ENCODE measurements at regions not wholly inside any gene's neighbourhood (a gene's known extent, or its start where the extent isn't known, plus 50 kb on each side); places are given as distances from the start of the nearest gene placed in this dataset.
"Not testable (repeated sequence)": the region's sequence is repeated elsewhere in the genome, so short reads cannot be mapped to it uniquely, and the experiment has no call there.

- no peak for DNase-seq
These were observed 222.1 kb upstream of the FAM3C start for GRCh38 chr7:121618182-121618581.

GRCh38 chr7:121610243-121610642 lies 214.1 kb upstream of the FAM3C start:
- DNase-seq, result no peak

- no peak for DNase-seq
These were observed 213.1 kb upstream of the FAM3C start for GRCh38 chr7:121609208-121609607.

GRCh38 chr7:121608785-121609184 lies 212.7 kb upstream of the FAM3C start:
- DNase-seq, result no peak

- not testable (repeated sequence) for DNase-seq
These were observed 212.1 kb upstream of the FAM3C start for GRCh38 chr7:121608183-121608582.

GRCh38 chr7:121605317-121605680 lies 209.2 kb upstream of the FAM3C start:
- DNase-seq, result no peak

- no peak for DNase-seq
These were observed 208.7 kb upstream of the FAM3C start for GRCh38 chr7:121604627-121605316.

GRCh38 chr7:121603886-121604285 lies 207.8 kb upstream of the FAM3C start:
- DNase-seq, result no peak

- no peak for DNase-seq
These were observed 203.8 kb upstream of the FAM3C start for GRCh38 chr7:121599887-121600286.

GRCh38 chr7:121595758-121596696 lies 199.9 kb upstream of the FAM3C start:
- no peak for DNase-seq

GRCh38 chr7:121591926-121592325 lies 195.8 kb upstream of the FAM3C start:
- no peak for DNase-seq

- DNase-seq, result no peak
These were observed 191.3 kb upstream of the FAM3C start for GRCh38 chr7:121587435-121587834.

GRCh38 chr7:121582258-121582657 lies 186.2 kb upstream of the FAM3C start:
- DNase-seq, result peak in 1 of 2 experiments; percentile 69

- DNase-seq, result no peak
These were observed 183.5 kb upstream of the FAM3C start for GRCh38 chr7:121579639-121580038.

- DNase-seq, result no peak
These were observed 182.6 kb upstream of the FAM3C start for GRCh38 chr7:121578669-121579068.

GRCh38 chr7:121576148-121576917 lies 180.2 kb upstream of the FAM3C start:
- peak in 1 of 2 experiments; percentile 16 for DNase-seq

GRCh38 chr7:121575194-121575765 lies 179.2 kb upstream of the FAM3C start:
- peak in 1 of 2 experiments; percentile 52 for DNase-seq

GRCh38 chr7:121574109-121574508 lies 178.0 kb upstream of the FAM3C start:
- DNase-seq, result no peak

GRCh38 chr7:121572615-121573014 lies 176.5 kb upstream of the FAM3C start:
- no peak for DNase-seq

GRCh38 chr7:121570365-121570764 lies 174.3 kb upstream of the FAM3C start:
- no peak for DNase-seq

GRCh38 chr7:121563177-121563576 lies 167.1 kb upstream of the FAM3C start:
- no peak for DNase-seq

- DNase-seq, result no peak
These were observed 166.2 kb upstream of the FAM3C start for GRCh38 chr7:121562259-121562658.

- no peak for DNase-seq
These were observed 165.6 kb upstream of the FAM3C start for GRCh38 chr7:121561717-121562116.

Data from NCI-H1930 (cell line).